GM12878 (cell line): ENCODE measurements at regions not wholly inside any gene's neighbourhood (a gene's known extent, or its start where the extent isn't known, plus 50 kb on each side); places are given as distances from the start of the nearest gene placed in this dataset.

Source experiments
- ATAC-seq: fragments of 200-7000 bp; cut with Tn5 transposase; 3 replicates; pipeline ENCODE4 v1.9.1; 2020; ENCODE audit warnings: mild to moderate bottlenecking, moderate library complexity
- BruUV-seq: library from RNA; stranded (reverse); fragments of 400-500 nt; replicated peaks from 2 replicates; lab custom pipeline; 2021; lab: Mats Ljungman, UMichigan
- CTCF ChIA-PET: fragments of 300-600 bp; sonication (Branson Sonifier 250); formaldehyde crosslinking; extraction: SDS; loops from one replicate; lab custom pipeline; 2021; ENCODE audit warnings: inconsistent platforms; lab: Yijun Ruan, JAX
- POLR2A ChIA-PET: fragments of 350-600 bp; formaldehyde crosslinking; extraction: SDS; loops from one replicate; lab custom pipeline; 2021; ENCODE audit warnings: inconsistent platforms; lab: Charles Lee
- RAD21 ChIA-PET: fragments of 300-600 bp; sonication (Branson Sonifier 250); formaldehyde crosslinking; loops from one replicate; lab custom pipeline; 2023; ENCODE audit warnings: antibody characterized with exemption; ENCODE audit not compliant: unreplicated experiment; lab: Charles Lee
- SMC1A ChIA-PET: fragments of 300-600 bp; sonication (Branson Sonifier 250); formaldehyde crosslinking; loops from one replicate; lab custom pipeline; 2023; ENCODE audit not compliant: unreplicated experiment, uncharacterized antibody; lab: Charles Lee
- DNase-seq: peaks from one replicate; pipeline ENCODE4 v3.0.0-alpha.2; 2011; ENCODE audit warnings: low read depth, low spot score
- FAIRE-seq: peaks from 3 replicates; lab custom pipeline; 2011; peaks lifted over from hg19 to GRCh38; lab: Jason Lieb, UNC
- H2AFZ ChIP-seq: 2 replicates; pipeline ENCODE4 v1.6.0; 2011; ENCODE audit warnings: low read depth, low read length, control low read depth; ENCODE audit not compliant: control insufficient read depth
- H3K27ac ChIP-seq: 2 replicates; pipeline ENCODE4 v1.5.1; 2011; ENCODE audit warnings: control low read depth; ENCODE audit not compliant: control insufficient read depth, insufficient read depth
- H3K27me3 ChIP-seq, 2 experiments: replicated peaks in 1 of 2; 2 replicates each; pipeline versions ENCODE4 v1.6.0 to v1.6.1; 2011; ENCODE audit warnings: low read length in 1 of 2; ENCODE audit not compliant: control insufficient read depth in 2 of 2, insufficient read depth in 2 of 2
- H3K36me3 ChIP-seq, 2 experiments: 2 replicates each; pipeline ENCODE4 v1.5.1; 2011; ENCODE audit warnings: low read length in 1 of 2; ENCODE audit not compliant: control insufficient read depth in 2 of 2, insufficient read depth in 2 of 2
- H3K4me1 ChIP-seq: 2 replicates; pipeline ENCODE4 v1.6.1; 2011; ENCODE audit warnings: mild to moderate bottlenecking, low read length, moderate library complexity, mixed read lengths; ENCODE audit not compliant: control insufficient read depth, insufficient read depth
- H3K4me2 ChIP-seq: 2 replicates; pipeline ENCODE4 v1.6.0; 2011; ENCODE audit warnings: control low read depth; ENCODE audit not compliant: control insufficient read depth, insufficient read depth
- H3K4me3 ChIP-seq: fragments of 200-600 bp; sonication (generic); 2 replicates; pipeline ENCODE4 v1.5.1; 2016
- H3K79me2 ChIP-seq: 2 replicates; pipeline ENCODE4 v1.6.0; 2011; ENCODE audit warnings: low read length; ENCODE audit not compliant: control insufficient read depth, insufficient read depth
- H3K9ac ChIP-seq: 2 replicates; pipeline ENCODE4 v1.8.0; 2011; ENCODE audit warnings: low read length, control low read depth, mixed read lengths; ENCODE audit not compliant: control insufficient read depth, insufficient read depth
- H3K9me3 ChIP-seq: replicated peaks from 3 replicates; pipeline ENCODE4 v1.5.1; 2011; ENCODE audit warnings: mild to moderate bottlenecking, low read length; ENCODE audit not compliant: control insufficient read depth, insufficient read depth
- H4K20me1 ChIP-seq: 2 replicates; pipeline ENCODE4 v1.6.0; 2011; ENCODE audit not compliant: control insufficient read depth, insufficient read depth
- ATF2 ChIP-seq: IDR thresholded peaks from 2 replicates; pipeline ENCODE4 v1.6.1; 2012; ENCODE audit warnings: low read length, inconsistent platforms
- BCL11A ChIP-seq: IDR thresholded peaks from 2 replicates; pipeline ENCODE4 v1.6.1; 2011; ENCODE audit warnings: low read depth, low read length
- EP300 ChIP-seq, 2 experiments: fragments of 150-350 bp in 1 of 2; IDR thresholded peaks; 2 replicates each; pipeline ENCODE4 v1.6.1; 2011 to 2012; ENCODE audit warnings: low read depth in 2 of 2, low read length in 2 of 2, borderline replicate concordance in 1 of 2, improper control_type of control experiment in 1 of 2, inconsistent platforms in 1 of 2; ENCODE audit not compliant: control insufficient read depth in 1 of 2
- KAT2A ChIP-seq: conservative IDR thresholded peaks from 2 replicates; pipeline ENCODE4 v1.6.1; 2011; ENCODE audit warnings: low read depth, low read length; ENCODE audit not compliant: control insufficient read depth
- MTA2 ChIP-seq: fragments of 450-650 bp; IDR thresholded peaks from 2 replicates; pipeline ENCODE4 v1.6.1; 2016; ENCODE audit warnings: low read depth, mild to moderate bottlenecking, moderate library complexity
- MYB ChIP-seq: fragments of 150-350 bp; IDR thresholded peaks from 2 replicates; pipeline ENCODE4 v1.6.1; 2014; ENCODE audit warnings: mild to moderate bottlenecking, low read depth, low read length, borderline replicate concordance
- NR2C1 ChIP-seq: fragments of 450-650 bp; IDR thresholded peaks from 2 replicates; pipeline ENCODE4 v1.6.1; 2017; ENCODE audit warnings: antibody characterized with exemption, mild to moderate bottlenecking, moderate library complexity
- PBX3 ChIP-seq: IDR thresholded peaks from 2 replicates; pipeline ENCODE4 v1.6.1; 2011; ENCODE audit warnings: mild to moderate bottlenecking, low read depth, low read length, moderate library complexity; ENCODE audit not compliant: insufficient replicate concordance
- RB1 ChIP-seq: fragments of 450-650 bp; formaldehyde crosslinking; IDR thresholded peaks from 2 replicates; pipeline ENCODE4 v1.6.1; 2017; ENCODE audit warnings: mild to moderate bottlenecking, borderline replicate concordance
- RUNX3 ChIP-seq: IDR thresholded peaks from 2 replicates; pipeline ENCODE4 v1.6.1; 2012; ENCODE audit warnings: low read length, inconsistent platforms
- SKIL ChIP-seq: fragments of 450-650 bp; IDR thresholded peaks from 2 replicates; pipeline ENCODE4 v1.6.1; 2017; ENCODE audit warnings: mild to moderate bottlenecking, low read depth, inconsistent platforms; ENCODE audit not compliant: poor library complexity, severe bottlenecking
- SUZ12 ChIP-seq: fragments of 200-600 bp; sonication (generic); IDR thresholded peaks from one replicate; pipeline ENCODE4 v1.6.1; 2018; ENCODE audit warnings: antibody characterized with exemption, mild to moderate bottlenecking; ENCODE audit not compliant: unreplicated experiment
- WGBS: methylation state at CpG from one replicate; pipeline ENCODE4 v1.1.6; 2016; ENCODE audit warnings: low lambda C conversion rate; ENCODE audit not compliant: insufficient replicate concordance, insufficient coverage; ENCODE audit errors: missing lambda C conversion rate; 5-methylcytosine and 5-hydroxymethylcytosine counted together
- in situ Hi-C: fragments of 300-500 bp; cut with MboI; formaldehyde crosslinking; loops from 9 replicates; pipeline ENCODE4 v1.14.3; 2018; ENCODE audit warnings: mixed read lengths
- intact Hi-C: fragments of 100-400 bp; cut with micrococcal nuclease; formaldehyde crosslinking; loops from one replicate; pipeline ENCODE4 v1.14.2; 2022; ENCODE audit not compliant: unreplicated experiment

GRCh38 chr1:47685763-47686066 is 247.9 kb downstream of the FOXD2 start:
- FAIRE-seq (no peak), DNase-seq (no peak), ATAC-seq (no peak)
- intact Hi-C loops (no loop called here), in situ Hi-C loops (no loop called here)
- Histone ChIP-seq H3K9ac (no peak overlapping the region), H2AFZ (no peak overlapping the region), H4K20me1 (no peaks in the 10 kb centered on the region), H3K4me1 (no peaks in the 10 kb centered on the region), H3K4me2 (no peak overlapping the region), H3K4me3 (no peak overlapping the region), H3K27ac (no peak overlapping the region), H3K79me2 (no peaks in the 10 kb centered on the region), H3K36me3 (no peaks in the 10 kb centered on the region), H3K27me3 (no peaks in the 10 kb centered on the region; a peak in 3 of 4 replicates), H3K9me3 (no peaks in the 10 kb centered on the region)
- WGBS = 0% methylated on average over 2 of the region's 2 CpGs
- ChIA-PET SMC1A (no interaction called here), POLR2A (no interaction called here), RAD21 (no interaction called here), CTCF (interaction anchor here (1.1 kb wide), 1 partner anchor 283 kb away, joined by 3 read pairs; no protein-coding TSS in a partner anchor)
- BruUV-seq = no TSS peak
- TF ChIP-seq SKIL (no peak), PBX3 (no peak), EP300 (IDR thresholded peaks at IDR 0.05; ENCODE audit: borderline replicate concordance in 1 of 2, control insufficient read depth in 1 of 2, low read depth in 2 of 2, low read length in 2 of 2) (no peak), NR2C1 (no peak), SUZ12 (no peak), BCL11A (no peak), MYB (no peak), RB1 (no peak), RUNX3 (no peak), KAT2A (no peak), ATF2 (no peak), MTA2 (no peak)
